GM19043 (cell line): ENCODE measurements at regions not wholly inside any gene's neighbourhood (a gene's known extent, or its start where the extent isn't known, plus 50 kb on each side); places are given as distances from the start of the nearest gene placed in this dataset.

ENCODE experiments used
- ATAC-seq: cut with Tn5 transposase; IDR thresholded peaks from one replicate; pipeline ENCODE4 v1.9.1; 2021; ENCODE audit warnings: low read depth; ENCODE audit not compliant: unreplicated experiment

DNA sequence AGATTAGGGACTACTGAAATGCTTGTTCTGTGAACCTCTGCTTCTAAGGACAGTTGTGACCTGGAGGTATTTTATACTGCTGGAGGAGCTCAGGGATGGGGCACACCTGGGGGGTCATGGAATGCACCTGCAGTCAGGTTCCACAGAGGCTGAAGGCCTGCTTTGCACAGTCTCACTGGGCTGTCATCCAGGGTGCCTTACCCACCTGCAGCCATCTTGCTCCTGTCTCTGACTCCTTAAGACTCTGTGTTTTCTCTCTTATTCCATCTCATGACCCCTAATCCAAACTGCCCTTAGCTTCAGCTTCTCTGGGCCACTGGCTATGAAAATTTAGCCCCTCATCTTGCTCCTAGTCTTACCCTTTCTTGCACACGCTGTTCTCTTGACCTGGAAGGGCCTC lies 127.0 kb upstream of the SNX19 start:
- no peak for ATAC-seq

DNA sequence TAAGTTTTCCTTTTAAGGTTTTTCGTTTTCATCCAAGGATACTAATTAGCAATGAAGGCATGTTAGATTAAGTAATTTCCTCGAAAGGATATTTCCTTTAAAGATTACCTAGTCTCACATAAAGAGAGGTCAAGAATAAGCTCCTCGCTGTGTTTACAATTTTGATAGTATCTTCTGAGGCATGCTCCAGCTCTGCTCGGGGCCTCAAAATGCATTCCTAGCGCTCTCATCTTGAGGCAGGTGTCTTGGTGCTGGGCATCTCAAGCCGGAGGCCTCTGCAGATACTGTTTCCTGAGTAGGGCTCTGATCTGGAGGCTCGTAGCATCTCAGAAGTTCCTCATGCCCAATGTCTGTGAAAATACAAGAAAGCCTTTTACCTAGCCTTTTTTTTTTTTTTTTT lies 128.6 kb upstream of the SNX19 start:
- ATAC-seq: no peak

DNA sequence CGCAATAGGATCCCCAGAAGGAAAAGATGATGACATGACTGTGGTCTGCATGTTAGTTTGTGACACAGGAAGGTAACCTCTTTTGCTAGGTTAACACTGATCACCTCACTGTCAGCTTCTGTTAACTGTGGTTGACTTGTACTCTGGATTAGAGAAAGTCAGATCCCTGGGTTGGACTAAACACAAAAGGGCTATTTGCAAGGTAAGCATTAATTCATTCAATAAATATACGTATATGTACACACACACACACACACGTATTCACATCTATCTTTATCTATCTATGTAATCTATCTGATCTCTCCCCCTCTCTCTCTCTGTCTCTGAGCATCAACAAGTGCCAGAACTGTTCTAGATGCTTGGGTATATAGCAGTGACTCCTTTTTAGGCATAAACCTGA lies 136.1 kb upstream of the SNX19 start:
- ATAC-seq: no peak

DNA sequence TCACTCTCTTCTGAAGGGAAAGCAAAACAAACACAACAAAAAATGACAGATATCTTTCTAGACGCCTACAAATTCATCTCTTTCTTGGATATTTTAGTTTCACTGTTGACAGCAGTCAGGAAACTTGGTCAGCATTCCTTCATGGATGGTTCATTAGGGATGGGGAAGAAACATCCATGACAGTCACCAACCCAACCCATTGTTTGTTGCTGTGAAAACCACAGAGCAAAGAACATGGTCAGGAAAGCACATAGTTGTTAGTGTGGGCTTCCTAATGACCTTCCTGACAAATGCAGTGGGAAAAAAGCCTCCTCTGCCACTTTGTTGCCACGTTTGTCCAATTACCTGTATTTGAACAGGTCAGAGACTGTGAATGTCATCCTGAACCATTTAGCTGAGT lies 139.8 kb upstream of the SNX19 start:
- no peak for ATAC-seq

DNA sequence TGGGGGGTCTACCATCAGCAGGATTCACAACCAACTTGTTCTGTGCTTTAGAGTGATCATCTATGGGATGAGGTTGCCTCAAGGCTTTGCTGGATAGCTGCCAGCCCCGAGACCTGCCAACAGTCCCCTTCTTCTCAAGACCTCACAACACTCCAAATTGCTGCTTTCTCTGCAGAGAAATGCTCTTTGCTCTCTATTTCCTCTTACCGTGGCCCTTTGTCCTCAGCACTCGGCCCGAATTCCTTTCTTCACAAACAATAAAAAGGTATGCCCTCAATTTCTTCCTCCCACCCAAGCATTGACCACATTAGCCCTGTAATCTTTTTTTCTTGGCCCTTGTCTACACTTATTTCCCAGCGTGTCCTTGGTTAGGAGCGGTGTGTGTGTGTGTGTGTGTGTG lies 147.4 kb upstream of the SNX19 start:
- no peak for ATAC-seq

DNA sequence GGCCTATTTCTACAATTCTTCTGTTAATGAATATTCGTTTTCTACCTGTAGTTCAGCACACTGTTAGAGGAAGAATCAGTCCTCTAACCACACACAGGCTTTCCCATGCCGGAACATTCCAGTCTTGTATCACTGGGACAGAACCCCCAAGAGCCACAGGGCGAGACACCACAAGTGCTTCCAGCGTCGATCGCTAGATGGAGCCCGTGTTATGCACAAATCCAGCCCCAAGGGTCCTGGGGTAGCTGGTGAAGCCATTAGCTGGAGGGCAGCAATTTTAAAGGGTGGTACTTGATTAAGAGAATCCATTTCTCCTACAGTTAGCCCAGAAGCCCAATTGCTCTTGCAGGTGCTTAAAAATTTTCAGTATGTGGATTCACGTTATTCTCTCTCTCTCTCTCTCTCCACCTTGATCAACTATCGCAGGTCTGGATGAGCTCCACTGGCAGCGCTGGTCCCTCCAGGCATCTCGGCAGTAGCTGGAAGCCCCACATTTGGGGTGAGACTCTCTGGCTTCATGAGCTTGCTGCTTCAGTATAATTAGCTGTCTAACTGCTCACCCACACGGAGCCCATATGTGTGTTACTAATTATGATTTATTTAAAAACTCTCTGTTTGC lies 148.2 kb upstream of the SNX19 start:
- peak; percentile 77 for ATAC-seq

DNA sequence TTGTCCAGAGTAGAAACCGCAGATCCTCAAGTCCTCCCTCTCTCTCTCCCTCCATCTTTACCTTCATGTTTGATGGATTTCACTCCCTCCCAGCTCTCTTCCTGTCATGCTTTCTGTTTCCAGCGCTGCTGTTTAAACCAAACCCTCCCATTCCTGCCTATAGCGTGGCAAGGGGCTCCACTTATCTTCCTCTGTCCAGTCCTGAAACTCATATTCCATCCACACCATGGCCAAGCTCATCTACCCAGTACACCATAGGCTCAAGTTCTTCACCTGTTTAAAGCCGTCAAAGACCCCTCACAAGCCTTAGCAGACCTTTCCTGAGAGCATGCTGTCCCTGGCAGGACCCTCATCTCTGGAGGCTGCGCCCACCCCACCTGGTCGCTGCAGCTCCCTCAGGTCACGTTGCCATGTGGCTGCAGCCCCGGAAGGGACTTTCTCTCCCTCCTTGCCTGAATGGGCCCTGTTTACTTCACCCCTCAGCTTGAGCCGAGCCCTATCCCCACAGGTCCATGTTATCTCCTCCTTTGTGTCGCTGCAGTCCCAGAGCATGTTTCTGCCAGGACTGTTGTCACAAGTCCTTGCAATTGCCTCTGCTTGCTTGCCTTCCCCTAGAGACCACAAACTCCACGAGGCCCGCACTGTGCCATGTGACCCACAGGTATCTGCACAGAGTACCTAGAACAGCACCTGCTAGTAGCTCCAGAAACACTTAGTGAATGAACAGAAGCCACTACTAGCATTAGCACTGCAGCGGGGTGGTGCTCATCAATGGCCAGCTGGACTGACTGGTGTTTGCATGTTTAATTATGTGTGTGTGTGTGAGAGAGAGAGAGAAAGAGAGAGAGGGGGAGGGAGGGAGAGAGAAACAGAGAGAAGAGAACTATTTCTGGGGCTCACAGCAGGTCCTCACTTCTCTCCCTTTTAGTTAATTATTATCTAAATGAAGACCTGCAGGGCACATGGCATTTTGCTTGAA lies 149.4 kb upstream of the SNX19 start:
- no peak for ATAC-seq

DNA sequence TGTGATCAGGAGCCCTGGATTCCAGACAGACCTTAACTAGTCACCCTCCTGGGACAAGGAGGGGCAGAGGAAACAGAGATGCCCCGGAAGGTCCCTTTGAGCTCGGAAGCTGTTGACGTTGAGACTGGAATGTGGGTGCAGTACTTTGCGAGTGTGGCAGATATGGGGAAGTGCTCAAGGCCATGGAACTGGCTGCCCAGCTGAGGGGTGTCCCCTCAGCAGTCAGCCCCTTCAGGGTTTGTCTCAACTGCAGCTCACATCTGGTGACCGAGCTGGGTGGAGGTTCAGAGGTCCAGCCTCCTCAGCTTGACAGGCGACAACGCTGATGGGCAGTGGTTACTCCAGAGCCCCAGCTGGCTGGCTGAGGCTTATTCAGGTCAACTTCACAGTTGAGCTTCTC lies 150.3 kb upstream of the SNX19 start:
- no peak for ATAC-seq

DNA sequence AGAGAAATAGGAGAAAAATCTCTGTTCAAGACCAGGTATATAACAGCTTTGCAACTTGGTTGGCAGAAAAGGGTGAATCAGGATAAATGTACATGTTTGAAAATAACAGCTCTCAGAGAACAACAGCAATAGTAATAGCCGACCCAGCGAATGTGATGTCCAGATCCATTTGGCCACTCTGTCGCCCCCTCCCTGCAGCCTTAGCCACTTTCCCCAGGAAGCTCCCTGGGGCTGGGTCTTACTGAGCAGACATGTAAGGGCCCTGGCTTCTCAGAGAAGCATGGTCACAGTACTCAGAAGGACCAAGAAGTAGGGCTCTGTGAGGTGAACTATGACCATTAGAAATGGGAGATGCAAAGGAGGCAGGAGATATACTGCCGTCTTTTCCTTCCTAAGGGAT lies 154.1 kb upstream of the SNX19 start:
- no peak for ATAC-seq

DNA sequence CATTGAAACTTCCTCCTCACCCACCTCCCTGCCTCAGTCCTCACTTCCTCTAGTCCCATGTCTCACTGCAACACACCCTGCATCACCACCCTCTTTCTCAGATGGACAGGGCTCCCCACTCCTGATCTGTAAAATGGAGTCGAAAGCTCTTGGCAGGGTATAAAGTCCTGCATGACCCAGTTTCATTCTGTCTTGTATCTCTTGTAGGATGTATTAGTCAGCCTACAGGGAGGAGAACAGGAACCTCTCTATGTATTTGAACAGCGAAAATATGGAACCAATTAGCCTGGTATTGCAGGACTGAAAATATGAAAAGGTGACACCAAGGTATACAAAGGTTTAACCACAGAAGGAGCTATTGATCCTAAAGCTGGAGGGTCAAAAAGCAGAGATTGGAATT lies 156.9 kb upstream of the SNX19 start:
- no peak for ATAC-seq

DNA sequence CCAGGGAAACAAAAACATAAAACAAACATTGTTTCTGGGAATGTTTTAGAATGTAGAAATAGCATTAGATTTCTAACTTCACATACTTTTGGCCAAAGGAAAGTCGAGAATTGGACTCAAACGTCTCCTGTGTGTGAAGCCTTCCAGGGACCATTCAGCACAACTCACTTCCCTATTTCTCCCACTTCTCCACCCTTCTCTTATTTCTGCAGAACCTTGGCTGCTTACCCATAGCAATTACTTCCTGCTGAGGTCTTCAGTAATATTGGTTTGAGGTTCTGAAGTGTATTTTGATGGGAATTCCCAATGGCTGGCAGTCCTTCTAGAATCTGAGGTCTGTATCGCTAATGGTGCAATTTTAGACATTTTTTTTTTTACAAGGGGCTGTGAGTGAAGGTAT lies 158.3 kb upstream of the SNX19 start:
- no peak for ATAC-seq

DNA sequence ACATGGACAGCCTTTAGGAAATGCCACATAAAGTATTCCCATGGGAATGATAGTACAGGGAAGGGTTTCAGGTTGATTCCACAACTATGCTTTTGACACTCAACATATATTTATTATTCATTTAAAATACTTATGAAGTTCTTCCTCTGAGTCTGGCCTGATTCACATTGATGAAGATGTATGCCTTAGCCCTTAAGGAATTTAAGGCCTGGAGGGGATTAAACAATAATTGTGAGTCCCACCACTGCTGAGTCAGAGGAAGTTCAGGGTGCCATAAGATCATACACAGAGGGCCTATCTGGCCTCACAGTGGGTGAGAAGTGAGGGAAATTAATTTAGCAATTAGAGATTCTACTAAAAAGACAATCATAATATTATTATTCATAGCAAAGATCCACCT lies 161.1 kb upstream of the SNX19 start:
- ATAC-seq: no peak

DNA sequence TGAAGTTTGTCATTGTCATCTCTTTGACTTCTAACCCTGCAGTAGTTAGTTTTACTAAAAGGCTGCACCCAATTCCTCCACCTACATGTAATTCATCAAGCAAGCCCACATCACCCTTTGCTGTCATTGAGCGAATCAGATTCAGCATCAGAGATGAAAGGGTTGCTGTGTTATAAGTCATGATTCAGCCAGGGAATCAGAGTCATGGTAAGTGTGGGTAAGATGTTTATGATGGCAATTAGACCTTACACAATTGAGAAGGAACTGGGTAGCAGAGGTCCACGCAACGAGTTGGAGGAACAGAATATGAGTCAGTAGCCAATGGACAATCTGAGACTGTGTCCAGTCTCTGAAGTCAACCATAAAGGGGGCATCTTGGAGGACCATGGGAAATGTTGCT lies 162.8 kb upstream of the SNX19 start:
- ATAC-seq: no peak

DNA sequence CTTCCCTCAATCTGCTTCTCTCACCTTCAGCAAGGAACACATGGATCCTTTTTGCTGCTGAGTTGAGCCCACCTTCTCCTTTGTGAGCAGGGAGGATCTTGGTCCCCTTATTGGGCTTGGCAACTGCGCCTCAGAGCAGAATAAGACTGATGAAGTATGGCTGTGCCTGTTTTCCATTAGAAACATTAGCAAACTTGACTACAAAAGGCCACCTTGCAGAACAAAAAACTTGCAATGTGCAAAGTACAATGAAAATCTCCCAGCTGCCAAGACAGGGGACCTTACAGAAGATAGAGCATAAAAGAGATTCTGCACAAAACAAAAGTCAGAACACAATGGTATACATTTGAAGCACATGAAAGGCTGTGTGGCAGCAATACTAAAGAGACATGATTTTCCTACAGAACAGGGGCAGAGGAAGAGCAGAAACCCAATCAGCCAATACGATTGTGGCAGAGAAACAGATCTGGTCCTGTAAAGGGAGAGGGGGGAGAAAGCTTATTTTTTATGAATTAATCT lies 173.5 kb upstream of the SNX19 start:
- ATAC-seq: no peak

DNA sequence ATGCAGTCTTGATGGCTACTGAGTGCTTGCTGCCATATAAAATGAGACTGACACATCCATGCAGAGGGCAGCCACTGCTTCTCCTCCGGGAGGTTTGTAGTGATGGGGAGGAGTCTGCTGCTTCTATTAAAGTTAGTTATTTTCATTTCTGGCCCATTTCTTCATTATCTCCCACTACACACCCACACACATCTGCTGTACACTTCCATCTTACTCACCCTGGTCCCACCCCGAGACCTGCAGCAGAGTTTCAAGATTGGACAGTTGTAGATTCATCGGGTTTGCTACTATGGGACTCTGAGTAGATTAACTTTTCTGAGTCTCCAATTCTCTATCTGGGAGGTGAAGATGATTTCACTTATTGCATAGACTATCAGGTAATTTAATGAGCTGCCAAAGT lies 176.2 kb upstream of the SNX19 start:
- no peak for ATAC-seq

DNA sequence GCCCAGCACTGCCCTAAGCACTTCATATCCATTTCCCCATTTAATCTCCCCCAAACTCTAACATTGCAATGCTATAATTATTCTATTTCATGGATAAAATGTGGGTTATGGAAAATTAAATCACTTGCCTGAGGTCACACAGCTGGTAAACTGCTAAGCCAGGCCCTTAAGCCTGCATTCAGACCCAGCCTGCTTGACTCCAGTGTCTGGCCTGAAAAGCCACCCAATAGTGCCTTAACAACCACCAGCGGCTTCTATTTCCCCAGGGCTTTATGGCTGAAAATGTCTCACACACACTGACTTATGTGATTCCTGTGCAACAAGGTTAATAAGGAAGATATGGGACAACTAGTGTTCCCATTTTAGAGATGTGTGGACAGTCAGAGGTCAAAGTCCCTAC lies 178.5 kb upstream of the SNX19 start:
- ATAC-seq: no peak

DNA sequence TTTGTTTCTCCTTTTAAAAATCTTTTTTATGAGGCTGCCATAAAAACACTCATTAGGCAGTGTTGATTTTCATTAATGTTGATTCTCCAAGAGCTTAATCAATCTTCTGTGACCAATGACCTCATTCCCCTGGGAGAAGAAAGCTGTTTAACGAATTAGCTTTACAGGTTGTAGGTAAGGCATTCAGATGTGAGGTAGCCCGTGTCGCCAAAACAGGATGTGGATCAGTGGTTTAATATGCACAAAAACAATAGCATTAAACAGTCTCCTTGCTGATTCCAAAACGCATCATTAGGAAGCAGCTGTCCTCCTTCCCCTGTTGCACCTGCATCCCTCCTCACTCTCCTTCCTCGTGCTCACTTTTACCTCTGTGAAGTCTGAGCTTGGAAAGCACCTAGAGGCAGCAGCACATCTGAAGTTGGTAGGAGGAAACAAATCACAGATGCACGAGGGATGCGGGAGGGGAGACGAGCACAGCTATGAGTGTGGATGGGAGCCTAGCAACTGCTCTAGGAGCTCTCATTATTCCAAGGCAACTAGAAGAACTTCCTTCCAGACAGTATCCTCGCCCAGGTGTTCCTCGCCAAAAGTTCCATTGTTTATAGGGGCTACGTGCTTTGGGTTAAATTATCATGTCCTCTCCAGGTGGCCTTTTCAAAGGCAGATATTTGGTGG lies 179.4 kb upstream of the SNX19 start:
- ATAC-seq: no peak

DNA sequence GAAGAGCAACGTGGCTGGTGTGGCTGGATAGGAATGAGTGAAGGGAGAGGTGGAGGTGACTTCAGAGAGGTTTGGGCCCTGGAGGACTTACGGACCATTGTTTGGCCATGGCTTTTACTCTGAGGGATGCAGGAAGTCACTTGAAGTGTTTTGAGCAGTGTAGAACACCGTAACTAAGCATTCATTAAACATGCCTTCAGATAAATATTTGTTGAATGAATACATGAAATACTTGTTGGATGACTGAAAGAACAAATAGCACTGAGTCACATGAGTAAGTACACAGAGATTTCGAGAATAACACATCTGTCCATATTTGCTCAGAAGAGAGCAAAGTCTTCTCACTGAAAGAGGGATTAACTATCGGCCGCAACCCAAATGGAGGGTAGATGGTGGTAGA lies 182.7 kb upstream of the SNX19 start:
- no peak for ATAC-seq

DNA sequence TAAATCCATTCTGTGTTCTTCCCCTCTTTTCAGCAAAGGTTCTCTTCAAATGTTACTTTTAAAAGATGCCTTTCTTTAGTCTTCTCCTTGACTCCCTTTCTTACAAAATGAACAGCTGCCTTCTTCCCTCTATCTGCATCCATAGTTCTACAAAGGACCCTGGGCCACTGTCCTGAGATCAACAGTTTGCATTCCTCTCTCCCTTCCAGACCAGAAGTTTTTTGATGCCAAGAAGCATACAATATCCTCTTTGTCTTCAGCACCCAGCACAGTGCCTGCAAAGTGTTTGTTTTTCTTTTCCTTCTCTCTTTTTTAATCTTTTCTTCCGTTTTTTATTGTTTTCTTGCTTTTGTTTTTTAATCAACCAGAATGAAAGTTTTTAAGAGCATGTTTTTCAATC lies 183.5 kb upstream of the SNX19 start:
- no peak for ATAC-seq

DNA sequence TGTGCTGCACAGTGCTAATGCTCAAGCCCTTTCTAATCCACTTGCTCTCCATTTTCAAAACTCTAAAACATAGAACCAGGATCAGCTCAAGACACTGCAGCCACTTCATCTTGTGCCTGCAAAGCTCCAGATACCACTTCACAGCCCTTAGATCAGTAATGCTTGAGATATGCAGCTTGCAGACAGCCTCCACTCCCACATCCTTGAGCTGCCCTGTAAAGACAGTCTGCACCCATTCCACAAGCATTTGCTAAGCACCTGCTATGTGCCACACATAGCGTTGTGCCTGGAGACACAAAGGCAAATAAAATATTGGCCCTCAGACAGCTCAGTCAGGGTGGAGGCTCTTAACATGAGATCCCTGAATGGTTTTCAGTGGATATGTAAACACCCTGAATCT lies 192.5 kb upstream of the SNX19 start:
- no peak for ATAC-seq

DNA sequence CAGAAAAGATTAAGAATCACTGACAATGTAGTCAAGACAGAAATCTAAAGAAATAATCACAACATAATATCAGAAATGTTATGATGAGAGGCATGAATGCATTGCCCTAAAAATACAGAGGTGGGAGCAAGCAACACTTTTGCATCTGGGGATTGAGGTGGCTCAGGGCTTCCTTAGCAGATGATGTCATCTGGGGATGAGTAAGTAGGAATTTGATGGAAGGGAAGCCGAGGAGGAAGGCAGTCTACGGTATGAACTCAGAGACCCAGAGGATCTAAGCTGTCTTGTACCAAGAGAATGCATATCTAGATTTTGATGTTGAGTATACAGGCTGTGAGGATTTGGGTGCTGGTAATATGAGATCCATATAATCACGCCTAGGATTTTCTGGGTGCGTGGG lies 193.0 kb upstream of the SNX19 start:
- ATAC-seq: no peak
